Stomach (tissue), 8 donors: ENCODE measurements at regions not wholly inside any gene's neighbourhood (a gene's known extent, or its start where the extent isn't known, plus 50 kb on each side); places are given as distances from the start of the nearest gene placed in this dataset.

Experiments
- DNase-seq, 2 donors: peaks; one replicate each; pipeline versions ENCODE4 v3.0.0 to v3.0.0-alpha.2; 2013 to 2019
- H3K27ac ChIP-seq, 5 donors: fragments of 200-600 bp in 4 of 5; sonication (generic) in 4 of 5; one replicate each; pipeline ENCODE4 v1.5.1; 2013 to 2019; ENCODE audit warnings: mild to moderate bottlenecking in 1 of 5, moderate library complexity in 1 of 5
- H3K27me3 ChIP-seq, 3 donors: fragments of 200-600 bp; sonication (generic); one replicate each; pipeline ENCODE4 v1.5.1; 2017 to 2019; ENCODE audit warnings: mixed run types in 1 of 3
- H3K36me3 ChIP-seq, 4 donors: fragments of 200-600 bp; sonication (generic); 1 replicate in 3 of 4; 2 replicates in 1 of 4; pipeline ENCODE4 v1.5.1; 2016 to 2019
- H3K4me1 ChIP-seq, 4 donors: fragments of 200-600 bp; sonication (generic); one replicate each; pipeline ENCODE4 v1.5.1; 2016 to 2019
- H3K4me3 ChIP-seq, 4 donors: fragments of 200-600 bp; sonication (generic) in 3 of 4; one replicate each; pipeline ENCODE4 v1.5.1; 2016 to 2019; ENCODE audit warnings: mild to moderate bottlenecking in 1 of 4
- H3K9me3 ChIP-seq, 4 donors: fragments of 200-600 bp; sonication (generic); one replicate each; pipeline ENCODE4 v1.5.1; 2016 to 2019
- EP300 ChIP-seq: sonication (generic); formaldehyde crosslinking; IDR thresholded peaks from one replicate; pipeline ENCODE4 v1.6.1; 2017; ENCODE audit warnings: antibody characterized with exemption
- POLR2A ChIP-seq, 4 donors: fragments of 450-650 bp; IDR thresholded peaks; one replicate each; pipeline ENCODE4 v1.6.1; 2016; ENCODE audit warnings: antibody characterized with exemption in 4 of 4, control low read depth in 2 of 4, mild to moderate bottlenecking in 1 of 4, moderate library complexity in 1 of 4
- POLR2AphosphoS5 ChIP-seq, 3 donors: sonication (generic); formaldehyde crosslinking; IDR thresholded peaks; one replicate each; pipeline ENCODE4 v1.6.1; 2016; ENCODE audit warnings: antibody characterized with exemption in 3 of 3
- WGBS, 5 donors: extraction: QIAGEN DNeasy Blood & Tissue Kit in 3 of 5; methylation state at CpG; one replicate each; pipeline versions ENCODE4 v1.1.5 to v1.1.7; 2013 to 2018; 5-methylcytosine and 5-hydroxymethylcytosine counted together
- intact Hi-C: fragments of 100-400 bp; cut with DNase I; formaldehyde crosslinking; loops from one replicate; pipeline ENCODE4 v1.15.1; 2023; ENCODE audit warnings: low total_unique reads
- TF ChIP-seq, protein P1 (sequence below), 7 experiments: fragments of 450-650 bp in 4 of 7; fragments of 200-600 bp in 3 of 7; sonication (generic) in 3 of 7; IDR thresholded peaks; one replicate each; pipeline ENCODE4 v1.5.1; 2016 to 2019; ENCODE audit warnings: antibody characterized with exemption in 7 of 7, control low read depth in 2 of 7, mild to moderate bottlenecking in 1 of 7
- donor health status: healthy with polysubstance abuse.
- donor health status: Bipolar disorder and iron deficiency.
- donor health status: healthy.

DNA sequence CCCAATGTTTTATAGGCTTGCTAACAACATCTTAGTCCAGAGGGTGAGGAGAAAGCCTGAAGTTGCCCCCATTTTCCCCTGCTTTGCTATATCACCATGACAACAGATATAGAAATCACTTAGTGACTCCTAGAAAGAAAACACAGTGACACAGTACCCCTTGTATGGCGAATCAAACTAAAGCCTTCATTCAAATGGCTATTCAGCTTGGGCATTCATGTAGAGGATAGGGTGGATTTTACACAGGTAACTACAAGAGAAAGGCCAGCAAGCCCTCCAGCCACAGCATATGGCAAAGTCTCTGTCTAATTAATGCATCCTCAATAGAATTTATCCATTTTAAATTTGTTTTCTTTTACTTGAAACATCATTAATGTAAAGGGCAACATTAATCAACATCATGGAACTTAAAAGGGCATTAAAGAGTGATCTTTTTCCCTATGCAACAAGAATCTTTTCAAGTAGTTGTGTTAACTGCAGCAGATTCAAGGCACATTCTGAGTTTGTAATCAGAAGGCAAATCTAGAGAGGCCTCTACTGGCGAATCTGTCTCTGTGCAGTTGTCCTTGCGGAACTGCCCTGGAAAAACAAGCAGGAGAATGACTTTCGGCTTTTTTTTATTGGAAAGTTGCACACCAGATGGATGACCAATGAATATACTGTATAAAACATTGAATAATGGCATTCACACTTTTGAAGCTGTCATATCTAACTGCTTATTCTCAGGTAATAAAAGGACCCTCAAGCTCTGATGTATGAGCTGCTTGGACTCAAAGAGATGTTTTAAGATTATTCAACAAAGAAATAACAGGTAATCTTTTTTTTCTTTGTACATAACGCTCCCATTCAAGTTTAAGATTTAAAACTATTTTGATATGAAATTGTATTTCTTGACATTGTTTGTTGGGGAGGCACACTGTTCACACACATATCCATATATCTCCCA lies 621.7 kb upstream of the AGTR1 start:
- DNase-seq = peak in 1 of 2 donors; percentile 59
- no peaks in the 10 kb centered on the region for H3K9me3 ChIP-seq
- H3K27ac ChIP-seq = no peak overlapping the region
- no peaks in the 10 kb centered on the region for H3K27me3 ChIP-seq
- 43 to 49% (median 47%) methylated on average over 5 of the region's 5 CpGs for WGBS, 5 donors
- intact Hi-C loops = no loop called here
- no peaks in the 10 kb centered on the region for H3K4me1 ChIP-seq
- H3K4me3 ChIP-seq = no peak overlapping the region
- no peaks in the 10 kb centered on the region for H3K36me3 ChIP-seq
- TF ChIP-seq, protein P1, sequence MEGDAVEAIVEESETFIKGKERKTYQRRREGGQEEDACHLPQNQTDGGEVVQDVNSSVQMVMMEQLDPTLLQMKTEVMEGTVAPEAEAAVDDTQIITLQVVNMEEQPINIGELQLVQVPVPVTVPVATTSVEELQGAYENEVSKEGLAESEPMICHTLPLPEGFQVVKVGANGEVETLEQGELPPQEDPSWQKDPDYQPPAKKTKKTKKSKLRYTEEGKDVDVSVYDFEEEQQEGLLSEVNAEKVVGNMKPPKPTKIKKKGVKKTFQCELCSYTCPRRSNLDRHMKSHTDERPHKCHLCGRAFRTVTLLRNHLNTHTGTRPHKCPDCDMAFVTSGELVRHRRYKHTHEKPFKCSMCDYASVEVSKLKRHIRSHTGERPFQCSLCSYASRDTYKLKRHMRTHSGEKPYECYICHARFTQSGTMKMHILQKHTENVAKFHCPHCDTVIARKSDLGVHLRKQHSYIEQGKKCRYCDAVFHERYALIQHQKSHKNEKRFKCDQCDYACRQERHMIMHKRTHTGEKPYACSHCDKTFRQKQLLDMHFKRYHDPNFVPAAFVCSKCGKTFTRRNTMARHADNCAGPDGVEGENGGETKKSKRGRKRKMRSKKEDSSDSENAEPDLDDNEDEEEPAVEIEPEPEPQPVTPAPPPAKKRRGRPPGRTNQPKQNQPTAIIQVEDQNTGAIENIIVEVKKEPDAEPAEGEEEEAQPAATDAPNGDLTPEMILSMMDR (IDR thresholded peaks at IDR 0.05) = peak in 3 of 7 experiments; percentile 10 to 15 (median 15)
- no peak for TF ChIP-seq POLR2AphosphoS5 (IDR thresholded peaks at IDR 0.05)

DNA sequence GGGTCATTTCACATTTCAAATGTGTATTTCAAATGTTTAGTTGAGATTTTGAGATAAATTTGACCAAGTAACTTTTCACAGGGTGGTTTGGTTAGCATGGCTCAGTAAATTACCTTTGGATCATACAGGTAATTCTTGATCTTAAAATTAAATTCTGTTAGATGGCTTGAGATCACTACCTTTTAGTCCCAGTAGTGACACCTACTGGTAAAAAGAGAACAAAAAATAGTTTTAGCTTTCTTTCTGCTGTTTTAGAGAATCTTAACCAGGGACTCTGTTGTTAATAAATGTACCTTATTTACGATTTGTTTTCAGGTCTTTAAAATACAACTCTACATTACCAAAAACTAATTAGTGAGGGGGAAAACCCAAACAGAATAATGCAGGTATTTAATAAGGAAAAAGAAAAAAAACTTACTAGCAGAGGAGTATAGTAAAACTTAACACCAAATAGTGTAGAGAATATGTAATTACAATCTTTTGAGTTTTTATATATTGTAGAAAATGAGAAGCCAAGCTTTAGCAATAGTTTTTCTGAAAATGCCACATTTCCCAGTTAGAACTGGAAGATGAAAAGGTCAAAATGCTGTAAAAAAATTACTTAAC lies 620.3 kb upstream of the AGTR1 start:
- no peaks in the 10 kb centered on the region for H3K27me3 ChIP-seq
- no peaks in the 10 kb centered on the region for H3K9me3 ChIP-seq
- DNase-seq = peak in 1 of 2 donors; percentile 28
- H3K4me1 ChIP-seq = no peaks in the 10 kb centered on the region
- 4 to 18% (median 14%) methylated on average over 1 of the region's 1 CpG for WGBS, 5 donors
- TF ChIP-seq EP300 (no peak), POLR2AphosphoS5 (IDR thresholded peaks at IDR 0.05) (no peak), POLR2A (IDR thresholded peaks at IDR 0.05) (no peak)
- TF ChIP-seq, protein P1 (IDR thresholded peaks at IDR 0.05) = peak in 1 of 7 experiments; percentile 34
- no peaks in the 10 kb centered on the region for H3K36me3 ChIP-seq
- H3K27ac ChIP-seq = no peak overlapping the region
- intact Hi-C loops = no loop called here
- no peak overlapping the region for H3K4me3 ChIP-seq

DNA sequence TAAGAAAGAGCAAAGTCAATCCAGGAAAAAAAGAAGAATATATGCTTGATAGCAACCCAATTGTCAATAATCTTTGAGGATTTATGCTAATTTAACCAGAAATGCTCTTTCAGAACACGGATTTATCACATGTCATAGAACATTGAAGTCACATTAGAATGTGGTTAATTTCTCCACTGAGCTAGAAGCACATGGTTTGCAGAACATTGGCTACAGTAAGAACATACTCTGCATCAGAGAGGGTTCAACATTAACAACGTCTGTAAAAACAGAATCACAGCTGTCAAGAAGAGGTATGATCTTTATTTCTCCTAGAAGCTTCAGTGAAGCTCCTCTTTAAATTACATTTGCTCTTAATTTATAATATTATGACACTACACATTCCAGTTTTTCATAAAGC lies 619.7 kb upstream of the AGTR1 start:
- Histone ChIP-seq H3K4me3 (no peak overlapping the region), H3K27me3 (no peaks in the 10 kb centered on the region), H3K27ac (no peak overlapping the region), H3K36me3 (no peaks in the 10 kb centered on the region), H3K4me1 (no peaks in the 10 kb centered on the region), H3K9me3 (no peaks in the 10 kb centered on the region)
- DNase-seq = no peak
- TF ChIP-seq POLR2A (IDR thresholded peaks at IDR 0.05) (no peak), EP300 (no peak), POLR2AphosphoS5 (IDR thresholded peaks at IDR 0.05) (no peak)
- TF ChIP-seq, protein P1 (IDR thresholded peaks at IDR 0.05) = no peak
- intact Hi-C loops = no loop called here
- 58 to 72% (median 60%) methylated on average over 2 of the region's 2 CpGs for WGBS, 5 donors

DNA sequence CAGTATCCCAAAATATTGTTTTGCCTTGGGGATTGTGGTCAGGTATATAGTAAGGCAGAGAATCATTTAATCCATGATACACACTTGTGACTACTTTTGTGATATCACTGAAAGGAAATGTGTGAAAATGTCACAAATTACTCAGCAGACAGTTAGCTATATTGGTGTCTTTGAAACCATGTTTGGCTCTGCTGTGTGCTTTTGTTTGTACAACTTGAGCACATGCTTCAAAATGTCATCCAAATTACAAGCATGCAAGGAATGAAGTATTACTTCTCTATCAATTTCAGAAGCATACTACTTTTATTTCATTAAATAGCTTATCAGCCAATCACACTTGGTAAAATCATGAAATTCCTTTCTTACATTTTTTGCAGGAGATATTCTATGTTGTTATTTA lies 619.0 kb upstream of the AGTR1 start:
- intact Hi-C loops = no loop called here
- Histone ChIP-seq H3K36me3 (no peaks in the 10 kb centered on the region), H3K27ac (no peak overlapping the region), H3K27me3 (no peaks in the 10 kb centered on the region), H3K9me3 (no peaks in the 10 kb centered on the region), H3K4me1 (no peaks in the 10 kb centered on the region), H3K4me3 (no peak overlapping the region)
- TF ChIP-seq POLR2AphosphoS5 (IDR thresholded peaks at IDR 0.05) (no peak), POLR2A (IDR thresholded peaks at IDR 0.05) (no peak), EP300 (no peak)
- TF ChIP-seq, protein P1 (IDR thresholded peaks at IDR 0.05) = no peak
- DNase-seq = no peak
